Spleen (tissue), 11 donors: ENCODE measurements at regions not wholly inside any gene's neighbourhood (a gene's known extent, or its start where the extent isn't known, plus 50 kb on each side); places are given as distances from the start of the nearest gene placed in this dataset.

Experiments used
- DNase-seq: peaks from one replicate; pipeline ENCODE4 v3.0.0-alpha.2; 2020
- H3K27ac ChIP-seq, 8 donors: fragments of 200-600 bp; sonication (generic) in 7 of 8; 1 replicate in 4 of 8; 2 replicates in 4 of 8; pipeline versions ENCODE4 v1.5.0 to v1.8.0; 2016 to 2021; ENCODE audit warnings: inconsistent platforms in 4 of 8, mild to moderate bottlenecking in 4 of 8, moderate library complexity in 1 of 8
- H3K27me3 ChIP-seq, 7 donors: fragments of 200-600 bp; sonication (generic) in 6 of 7; replicated peaks in 1 of 7; 1 replicate in 4 of 7; 2 replicates in 3 of 7; pipeline versions ENCODE4 v1.5.0 to v1.8.0; 2016 to 2021; ENCODE audit warnings: inconsistent platforms in 3 of 7, mild to moderate bottlenecking in 1 of 7
- H3K36me3 ChIP-seq, 6 donors: fragments of 200-600 bp; sonication (generic) in 5 of 6; 1 replicate in 4 of 6; 2 replicates in 2 of 6; pipeline versions ENCODE4 v1.5.0 to v1.8.0; 2016 to 2021; ENCODE audit warnings: inconsistent platforms in 2 of 6
- H3K4me1 ChIP-seq, 6 donors: fragments of 200-600 bp; sonication (generic) in 5 of 6; 1 replicate in 3 of 6; 2 replicates in 3 of 6; pipeline versions ENCODE4 v1.5.0 to v1.8.0; 2016 to 2021; ENCODE audit warnings: inconsistent platforms in 3 of 6
- H3K4me3 ChIP-seq, 8 donors: fragments of 200-600 bp; sonication (generic) in 7 of 8; 1 replicate in 4 of 8; 2 replicates in 4 of 8; pipeline versions ENCODE4 v1.5.0 to v1.8.0; 2016 to 2021; ENCODE audit warnings: inconsistent platforms in 4 of 8, mild to moderate bottlenecking in 4 of 8, moderate library complexity in 2 of 8
- H3K9me3 ChIP-seq, 8 donors: fragments of 200-600 bp; sonication (generic) in 7 of 8; 1 replicate in 4 of 8; 2 replicates in 4 of 8; pipeline versions ENCODE4 v1.5.0 to v1.8.0; 2016 to 2021; ENCODE audit warnings: inconsistent platforms in 4 of 8
- CTCF ChIP-seq, 11 experiments: fragments of 200-600 bp in 7 of 11; fragments of 450-650 bp in 4 of 11; sonication (generic) in 4 of 11; IDR thresholded peaks in 8 of 11; conservative IDR thresholded peaks in 3 of 11; 1 replicate in 7 of 11; 2 replicates in 4 of 11; pipeline versions ENCODE4 v1.4.0 to v1.8.0; 2016 to 2021; ENCODE audit warnings: antibody characterized with exemption in 11 of 11, inconsistent platforms in 4 of 11, mild to moderate bottlenecking in 1 of 11
- POLR2A ChIP-seq, 3 donors: fragments of 450-650 bp; IDR thresholded peaks; one replicate each; pipeline ENCODE4 v1.5.1; 2017; ENCODE audit warnings: antibody characterized with exemption in 3 of 3, mild to moderate bottlenecking in 1 of 3
- POLR2AphosphoS5 ChIP-seq, 3 donors: sonication (generic); formaldehyde crosslinking; IDR thresholded peaks; one replicate each; pipeline ENCODE4 v1.5.1; 2017; ENCODE audit warnings: antibody characterized with exemption in 3 of 3
- WGBS, 5 donors: extraction: QIAGEN DNeasy Blood & Tissue Kit in 3 of 5; methylation state at CpG; one replicate each; pipeline versions ENCODE4 v1.1.5 to v1.1.7; 2013 to 2018; 5-methylcytosine and 5-hydroxymethylcytosine counted together
- intact Hi-C: fragments of 100-400 bp; cut with DNase I; formaldehyde crosslinking; loops from one replicate; pipeline ENCODE4 v1.15.0; 2023; ENCODE audit warnings: low total_unique reads
- donor health status: healthy with polysubstance abuse.
- donor health status: DM: no; HTN: no; CAD: no; lungs with moderate emphysema.
- donor health status: DM: no; HTN: no; CAD: no.
- donor health status: Bipolar disorder and iron deficiency.
- donor health status: healthy.
- donor health status: DM: no; HTN: no; CAD: no.
- donor health status: DM: yes; HTN: yes; CAD: no.

DNA sequence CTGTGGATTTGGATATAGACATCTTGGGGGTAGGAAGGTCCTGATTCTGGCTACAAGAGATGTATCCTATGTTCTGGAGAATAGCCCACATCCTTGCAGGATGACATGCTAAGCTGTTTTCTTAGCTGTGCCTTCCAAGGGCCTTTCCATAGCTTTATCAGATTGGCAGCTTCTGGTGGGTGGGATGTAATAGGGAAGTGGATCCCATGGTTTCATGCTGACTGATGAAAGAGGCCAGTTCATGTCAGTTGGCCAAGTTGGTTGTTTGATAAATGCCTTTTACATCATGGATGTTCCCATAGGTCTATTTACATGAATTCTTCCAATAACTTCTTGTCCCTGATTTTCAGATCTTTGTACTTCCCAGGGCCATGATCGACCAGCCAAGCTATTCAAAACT lies 169.1 kb upstream of the RMST start:
- intact Hi-C loops: no loop called here
- peaks cover 0 to 21% (median 14%) of the 10 kb centered on the region in 8 donors for H3K9me3 ChIP-seq
- peaks cover 0 to 4% (median 0%) of the 10 kb centered on the region in 6 donors for H3K4me1 ChIP-seq
- H3K27me3 ChIP-seq: no peaks in the 10 kb centered on the region
- no peaks in the 10 kb centered on the region for H3K36me3 ChIP-seq
- no peak overlapping the region for H3K4me3 ChIP-seq
- no peak for DNase-seq
- H3K27ac ChIP-seq: no peak overlapping the region
- WGBS, 5 donors: 57 to 91% (median 77%) methylated on average over 1 of the region's 1 CpG
- no peak for TF ChIP-seq POLR2AphosphoS5 (IDR thresholded peaks at IDR 0.05)

DNA sequence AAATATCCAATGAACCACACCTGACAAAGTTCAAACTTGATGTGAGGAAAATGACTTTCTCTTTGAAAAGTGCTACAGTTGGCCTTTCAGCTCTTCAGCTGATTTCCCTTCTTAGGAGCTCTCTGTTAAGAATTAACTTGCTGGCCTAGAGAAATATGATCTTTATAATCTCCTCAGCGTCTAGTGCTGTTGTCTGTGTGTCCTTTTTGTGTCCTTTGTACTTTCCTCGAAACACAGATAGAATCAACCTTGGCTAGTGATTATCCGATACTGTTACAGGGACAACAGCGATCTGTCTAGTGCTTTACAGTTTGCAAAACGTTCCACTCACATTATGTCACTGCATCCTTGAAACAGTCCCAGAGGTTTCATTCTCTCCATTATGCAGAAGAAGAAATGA lies 162.8 kb upstream of the RMST start:
- 85 to 89% (median 86%) methylated on average over 5 of the region's 5 CpGs for WGBS, 5 donors
- Histone ChIP-seq H3K9me3 (peaks cover 0 to 14% (median 10%) of the 10 kb centered on the region in 8 donors), H3K27me3 (no peaks in the 10 kb centered on the region), H3K4me3 (no peak overlapping the region), H3K36me3 (no peaks in the 10 kb centered on the region), H3K4me1 (no peaks in the 10 kb centered on the region), H3K27ac (no peak overlapping the region)
- DNase-seq: no peak
- intact Hi-C loops: loop anchor here (10.0 kb wide), 1 partner anchor 1095 kb away; no protein-coding TSS in a partner anchor
- no peak for TF ChIP-seq POLR2A (IDR thresholded peaks at IDR 0.05)
- no peak for TF ChIP-seq POLR2AphosphoS5 (IDR thresholded peaks at IDR 0.05)
- no peak for TF ChIP-seq CTCF (IDR thresholded peaks at IDR 0.05 in 8 of 11, conservative IDR thresholded peaks at IDR 0.05 in 3 of 11)

DNA sequence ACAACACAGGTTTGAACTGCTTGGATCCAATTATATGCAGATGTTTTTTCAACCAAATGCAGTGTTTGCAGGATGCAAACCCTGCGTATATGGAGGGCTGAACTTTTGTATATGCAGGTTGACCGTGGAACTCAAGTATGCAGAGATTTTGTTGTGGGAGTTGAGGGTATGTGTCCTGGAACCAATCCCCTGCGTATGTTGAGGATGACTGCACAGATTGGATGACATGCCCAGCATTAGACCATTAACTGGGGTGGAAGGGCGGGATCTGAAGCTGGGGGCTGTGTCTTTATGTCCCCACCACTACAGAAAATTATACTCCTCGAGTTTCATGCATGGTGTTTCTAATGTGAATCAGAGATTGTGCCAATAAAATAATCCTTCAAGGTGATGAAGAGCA lies 162.2 kb upstream of the RMST start:
- WGBS, 5 donors: 78 to 87% (median 83%) methylated on average over 5 of the region's 5 CpGs

GRCh38 chr12:97300891-97301290 lies 161.7 kb upstream of the RMST start:
- intact Hi-C loops: loop anchor here (10.0 kb wide), 1 partner anchor 1094 kb away; no protein-coding TSS in a partner anchor
- Histone ChIP-seq H3K27me3 (no peaks in the 10 kb centered on the region), H3K9me3 (peaks cover 0 to 4% (median 0%) of the 10 kb centered on the region in 8 donors), H3K4me1 (peaks cover 0 to 6% (median 2%) of the 10 kb centered on the region in 6 donors), H3K36me3 (no peaks in the 10 kb centered on the region), H3K27ac (no peak overlapping the region), H3K4me3 (no peak overlapping the region)
- TF ChIP-seq POLR2AphosphoS5 (IDR thresholded peaks at IDR 0.05) (no peak), CTCF (IDR thresholded peaks at IDR 0.05 in 8 of 11, conservative IDR thresholded peaks at IDR 0.05 in 3 of 11) (no peak)
- no peak for DNase-seq
- WGBS, 5 donors: 43 to 68% (median 59%) methylated on average over 1 of the region's 1 CpG

More for the DNA sequence above, 162.2 kb upstream of the RMST start:
- intact Hi-C loops: loop anchor here (10.0 kb wide), 1 partner anchor 1094 kb away; no protein-coding TSS in a partner anchor
- no peak for TF ChIP-seq CTCF (IDR thresholded peaks at IDR 0.05 in 8 of 11, conservative IDR thresholded peaks at IDR 0.05 in 3 of 11)
- Histone ChIP-seq H3K4me3 (no peak overlapping the region), H3K4me1 (peaks cover 0 to 1% (median 0%) of the 10 kb centered on the region in 6 donors), H3K27ac (no peak overlapping the region), H3K9me3 (peaks cover 0 to 8% (median 4%) of the 10 kb centered on the region in 8 donors), H3K36me3 (no peaks in the 10 kb centered on the region), H3K27me3 (no peaks in the 10 kb centered on the region)
- no peak for DNase-seq

DNA sequence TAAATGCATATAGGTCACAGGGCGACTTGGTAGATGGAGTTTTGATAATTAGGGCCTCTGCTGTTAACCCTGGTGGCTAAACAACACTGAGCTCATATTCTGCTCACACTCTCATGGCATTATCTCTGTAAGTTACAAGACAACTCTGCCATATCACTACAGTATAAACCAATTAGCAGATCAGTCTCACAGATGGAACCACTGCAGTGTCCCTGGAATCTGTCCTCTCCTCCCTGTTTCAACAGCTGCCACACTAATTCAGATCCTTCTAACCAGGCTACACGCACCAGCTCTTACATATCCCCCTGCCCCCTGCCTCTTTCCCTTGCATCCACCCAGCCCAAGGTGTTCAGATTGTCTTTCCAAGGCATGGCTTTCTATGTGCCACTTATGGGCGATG lies 161.0 kb upstream of the RMST start:
- TF ChIP-seq POLR2A (IDR thresholded peaks at IDR 0.05): no peak
- Histone ChIP-seq H3K36me3 (no peaks in the 10 kb centered on the region), H3K27ac (no peak overlapping the region), H3K9me3 (no peaks in the 10 kb centered on the region), H3K27me3 (no peaks in the 10 kb centered on the region), H3K4me1 (peaks cover 0 to 13% (median 3%) of the 10 kb centered on the region in 6 donors), H3K4me3 (no peak overlapping the region)
- intact Hi-C loops: loop anchor here (10.0 kb wide), 1 partner anchor 1093 kb away; no protein-coding TSS in a partner anchor
- DNase-seq: no peak
- 75 to 85% (median 78%) methylated on average over 3 of the region's 3 CpGs for WGBS, 5 donors
